ENCODE measurements at regions not wholly inside any gene's neighbourhood (a gene's known extent, or its start where the extent isn't known, plus 50 kb on each side); places are given as distances from the start of the nearest gene placed in this dataset.

GRCh38 chr3:40720341-40720740, 195.6 kb downstream of the ZNF621 start:
- Mint-ChIP-seq H3K27ac (no peak overlapping the region), H3K4me3 (ENCODE audit: low read depth) (no peak overlapping the region), H3K27me3 (peaks cover 5% of the 10 kb centered on the region), H3K4me1 (ENCODE audit: low read depth) (peaks cover 4% of the 10 kb centered on the region), H3K36me3 (ENCODE audit: insufficient read depth) (no peaks in the 10 kb centered on the region), H3K9me3 (ENCODE audit: low read depth) (no peaks in the 10 kb centered on the region)
- DNase-seq (ENCODE audit: low spot score, unreplicated experiment), result no peak
- TF ChIP-seq CTCF (IDR thresholded peaks at IDR 0.05; ENCODE audit: unreplicated experiment), result no peak

DNA sequence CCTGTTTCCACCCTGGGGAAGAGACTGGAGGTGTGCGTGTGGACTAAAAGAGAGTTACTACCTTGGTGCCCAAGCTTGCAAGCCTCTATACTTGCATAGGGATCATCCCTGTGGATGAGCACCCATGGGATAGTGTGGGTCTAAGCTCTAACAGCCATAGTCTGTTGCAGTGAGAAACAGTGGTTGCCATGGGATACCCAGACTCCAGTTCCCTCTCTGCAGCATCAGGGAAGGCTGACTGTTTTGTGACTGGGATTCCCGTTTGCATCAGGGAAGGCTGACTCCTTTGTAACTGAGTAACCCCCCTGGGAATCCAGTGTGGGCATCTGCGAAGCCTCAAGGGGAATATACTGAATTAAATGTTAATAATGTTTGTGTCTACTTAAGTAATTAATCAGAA, 196.1 kb downstream of the ZNF621 start:
- TF ChIP-seq CTCF (IDR thresholded peaks at IDR 0.05; ENCODE audit: unreplicated experiment), result no peak
- peaks cover 3% of the 10 kb centered on the region for H3K27me3 Mint-ChIP-seq
- no peak overlapping the region for H3K4me3 Mint-ChIP-seq (ENCODE audit: low read depth)
- H3K27ac Mint-ChIP-seq, result no peak overlapping the region
- DNase-seq (ENCODE audit: low spot score, unreplicated experiment), result no peak
- H3K36me3 Mint-ChIP-seq (ENCODE audit: insufficient read depth), result no peaks in the 10 kb centered on the region
- H3K4me1 Mint-ChIP-seq (ENCODE audit: low read depth), result peaks cover 4% of the 10 kb centered on the region
- no peaks in the 10 kb centered on the region for H3K9me3 Mint-ChIP-seq (ENCODE audit: low read depth)

- peaks cover 3% of the 10 kb centered on the region for H3K27me3 Mint-ChIP-seq
- DNase-seq (ENCODE audit: low spot score, unreplicated experiment), result no peak
- H3K4me1 Mint-ChIP-seq (ENCODE audit: low read depth), result peaks cover 3% of the 10 kb centered on the region
- TF ChIP-seq CTCF (IDR thresholded peaks at IDR 0.05; ENCODE audit: unreplicated experiment), result no peak
- H3K36me3 Mint-ChIP-seq (ENCODE audit: insufficient read depth), result no peaks in the 10 kb centered on the region
- H3K4me3 Mint-ChIP-seq (ENCODE audit: low read depth), result no peak overlapping the region
- H3K9me3 Mint-ChIP-seq (ENCODE audit: low read depth), result peaks cover 3% of the 10 kb centered on the region
- H3K27ac Mint-ChIP-seq, result no peak overlapping the region
Observed at GRCh38 chr3:40723083-40723660, 198.4 kb downstream of the ZNF621 start.

- no peak for TF ChIP-seq CTCF (IDR thresholded peaks at IDR 0.05; ENCODE audit: unreplicated experiment)
- peaks cover 3% of the 10 kb centered on the region for H3K27me3 Mint-ChIP-seq
- peaks cover 2% of the 10 kb centered on the region for H3K4me1 Mint-ChIP-seq (ENCODE audit: low read depth)
- H3K27ac Mint-ChIP-seq, result no peak overlapping the region
- peaks cover 20% of the 10 kb centered on the region for H3K9me3 Mint-ChIP-seq (ENCODE audit: low read depth)
- DNase-seq (ENCODE audit: low spot score, unreplicated experiment), result no peak
- peaks cover 2% of the 10 kb centered on the region for H3K36me3 Mint-ChIP-seq (ENCODE audit: insufficient read depth)
- H3K4me3 Mint-ChIP-seq (ENCODE audit: low read depth), result no peak overlapping the region
Observed at GRCh38 chr3:40725031-40725430, 200.3 kb downstream of the ZNF621 start.

DNA sequence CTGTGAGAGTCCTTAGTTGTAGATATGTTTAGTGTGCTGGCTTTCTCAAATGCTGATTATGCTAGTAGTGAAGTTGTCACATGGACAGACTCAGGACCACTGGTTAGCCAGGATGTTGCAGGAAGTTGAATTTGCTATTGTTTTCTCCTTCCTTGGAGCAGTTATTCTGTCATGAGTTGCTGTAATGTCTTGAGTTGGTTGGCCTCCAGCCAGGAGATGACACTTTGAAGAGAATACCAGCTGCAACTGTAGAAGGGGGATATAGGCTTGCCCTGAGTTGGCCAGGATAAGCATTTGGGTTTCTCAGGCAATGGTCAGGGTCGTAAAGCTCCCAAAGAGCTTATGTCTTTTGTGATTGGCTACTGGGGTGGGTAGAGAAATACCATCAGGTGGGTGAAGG, 206.7 kb downstream of the ZNF621 start:
- H3K27me3 Mint-ChIP-seq, result no peaks in the 10 kb centered on the region

More for the DNA sequence above, 206.7 kb downstream of the ZNF621 start:
- TF ChIP-seq CTCF (IDR thresholded peaks at IDR 0.05; ENCODE audit: unreplicated experiment), result no peak
- H3K27ac Mint-ChIP-seq, result no peak overlapping the region
- no peaks in the 10 kb centered on the region for H3K4me1 Mint-ChIP-seq (ENCODE audit: low read depth)
- no peak overlapping the region for H3K4me3 Mint-ChIP-seq (ENCODE audit: low read depth)
- H3K9me3 Mint-ChIP-seq (ENCODE audit: low read depth), result peaks cover 43% of the 10 kb centered on the region
- peaks cover 6% of the 10 kb centered on the region for H3K36me3 Mint-ChIP-seq (ENCODE audit: insufficient read depth)
- DNase-seq (ENCODE audit: low spot score, unreplicated experiment), result no peak

Measured in progenitor cell of endocrine pancreas (in vitro differentiated cells).